Bronchial epithelial cell (primary cell): ENCODE measurements at regions not wholly inside any gene's neighbourhood (a gene's known extent, or its start where the extent isn't known, plus 50 kb on each side); places are given as distances from the start of the nearest gene placed in this dataset.

Source experiments
- DNase-seq: peaks from one replicate; pipeline ENCODE4 v3.0.0-alpha.2; 2010; ENCODE audit warnings: low read depth
- FAIRE-seq: peaks from 2 replicates; lab custom pipeline; 2011; peaks lifted over from hg19 to GRCh38; lab: Jason Lieb, UNC
- H3K27me3 ChIP-seq: 2 replicates; pipeline ENCODE4 v1.5.1; 2011; ENCODE audit warnings: low read length; ENCODE audit not compliant: control insufficient read depth, insufficient read depth
- H3K36me3 ChIP-seq: 2 replicates; pipeline ENCODE4 v1.5.1; 2011; ENCODE audit warnings: low read length; ENCODE audit not compliant: control insufficient read depth, insufficient read depth
- H3K4me3 ChIP-seq: 2 replicates; pipeline ENCODE4 v1.5.1; 2011; ENCODE audit warnings: mild to moderate bottlenecking, low read depth, low read length, control low read depth
- TF ChIP-seq, protein P1 (sequence below): IDR thresholded peaks from 2 replicates; pipeline ENCODE4 v1.5.1; 2011; ENCODE audit warnings: mild to moderate bottlenecking, moderate library complexity, low read length, control low read depth, inconsistent platforms; ENCODE audit not compliant: insufficient read depth, severe bottlenecking

DNA sequence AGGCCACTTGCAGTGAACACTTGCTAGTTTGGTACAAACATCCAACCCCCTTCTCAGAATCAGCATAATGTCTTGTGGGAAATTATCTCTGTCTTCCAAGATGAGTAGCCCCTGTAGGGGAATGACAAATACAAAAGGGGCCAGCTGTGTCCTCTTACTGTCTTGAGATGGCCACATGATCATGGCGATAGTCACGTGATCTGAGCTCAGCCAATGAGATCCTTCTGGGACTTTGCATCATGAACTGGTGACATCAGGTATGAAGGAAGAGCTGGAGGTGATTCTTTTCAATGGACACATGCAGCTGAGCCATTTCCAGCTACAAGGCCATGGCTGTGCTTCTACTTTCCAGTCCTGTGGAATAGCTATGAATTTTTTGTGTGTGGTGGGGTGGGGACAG, 206.3 kb downstream of the IRX1 start:
- no peak for DNase-seq
- Histone ChIP-seq H3K36me3 (no peaks in the 10 kb centered on the region), H3K27me3 (no peaks in the 10 kb centered on the region), H3K4me3 (no peak overlapping the region)
- TF ChIP-seq, protein P1, sequence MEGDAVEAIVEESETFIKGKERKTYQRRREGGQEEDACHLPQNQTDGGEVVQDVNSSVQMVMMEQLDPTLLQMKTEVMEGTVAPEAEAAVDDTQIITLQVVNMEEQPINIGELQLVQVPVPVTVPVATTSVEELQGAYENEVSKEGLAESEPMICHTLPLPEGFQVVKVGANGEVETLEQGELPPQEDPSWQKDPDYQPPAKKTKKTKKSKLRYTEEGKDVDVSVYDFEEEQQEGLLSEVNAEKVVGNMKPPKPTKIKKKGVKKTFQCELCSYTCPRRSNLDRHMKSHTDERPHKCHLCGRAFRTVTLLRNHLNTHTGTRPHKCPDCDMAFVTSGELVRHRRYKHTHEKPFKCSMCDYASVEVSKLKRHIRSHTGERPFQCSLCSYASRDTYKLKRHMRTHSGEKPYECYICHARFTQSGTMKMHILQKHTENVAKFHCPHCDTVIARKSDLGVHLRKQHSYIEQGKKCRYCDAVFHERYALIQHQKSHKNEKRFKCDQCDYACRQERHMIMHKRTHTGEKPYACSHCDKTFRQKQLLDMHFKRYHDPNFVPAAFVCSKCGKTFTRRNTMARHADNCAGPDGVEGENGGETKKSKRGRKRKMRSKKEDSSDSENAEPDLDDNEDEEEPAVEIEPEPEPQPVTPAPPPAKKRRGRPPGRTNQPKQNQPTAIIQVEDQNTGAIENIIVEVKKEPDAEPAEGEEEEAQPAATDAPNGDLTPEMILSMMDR: no peak
- no peak for FAIRE-seq

DNA sequence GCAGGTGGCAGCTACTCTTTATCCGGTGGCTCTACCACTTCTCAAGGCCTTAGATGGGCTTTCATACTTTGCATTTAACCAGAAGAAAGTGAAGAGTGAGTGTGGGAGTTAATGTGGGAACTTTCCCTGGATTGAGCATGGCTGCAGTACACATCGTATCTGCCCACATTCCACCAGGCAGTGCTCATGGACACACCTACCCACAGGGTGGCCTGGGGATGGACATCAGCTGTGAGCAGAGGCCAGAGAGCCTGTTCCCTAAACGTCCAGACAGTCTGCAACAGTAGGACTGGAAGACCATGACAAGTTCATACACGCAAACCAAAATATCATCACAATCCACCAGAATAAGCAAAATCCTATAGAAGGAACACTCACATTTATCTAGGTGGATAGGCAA, 213.8 kb downstream of the IRX1 start:
- Histone ChIP-seq H3K36me3 (no peaks in the 10 kb centered on the region), H3K27me3 (no peaks in the 10 kb centered on the region), H3K4me3 (no peak overlapping the region)
- TF ChIP-seq, protein P1: no peak
- FAIRE-seq (no peak), DNase-seq (peak; percentile 45)

DNA sequence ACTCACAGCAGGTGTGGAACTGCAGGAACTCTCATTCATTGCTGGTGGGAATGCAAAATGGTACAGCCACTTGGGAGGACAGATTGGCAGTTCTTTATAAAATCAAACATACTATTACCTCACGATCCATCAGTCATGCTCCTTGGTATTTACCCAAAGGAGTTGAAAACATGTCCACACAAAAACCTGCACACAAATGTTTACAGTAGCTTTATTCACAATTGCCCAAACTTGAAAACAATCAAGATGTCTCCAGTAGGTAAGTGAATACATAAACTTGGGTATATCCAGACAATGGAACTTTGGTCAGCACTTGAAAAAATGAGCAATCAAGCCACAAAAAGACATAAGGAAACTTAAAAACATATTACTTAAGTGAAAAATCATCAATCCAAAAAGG, 215.5 kb downstream of the IRX1 start:
- TF ChIP-seq, protein P1: no peak
- Histone ChIP-seq H3K36me3 (no peaks in the 10 kb centered on the region), H3K27me3 (no peaks in the 10 kb centered on the region), H3K4me3 (no peak overlapping the region)
- FAIRE-seq (no peak), DNase-seq (peak; percentile 78)

DNA sequence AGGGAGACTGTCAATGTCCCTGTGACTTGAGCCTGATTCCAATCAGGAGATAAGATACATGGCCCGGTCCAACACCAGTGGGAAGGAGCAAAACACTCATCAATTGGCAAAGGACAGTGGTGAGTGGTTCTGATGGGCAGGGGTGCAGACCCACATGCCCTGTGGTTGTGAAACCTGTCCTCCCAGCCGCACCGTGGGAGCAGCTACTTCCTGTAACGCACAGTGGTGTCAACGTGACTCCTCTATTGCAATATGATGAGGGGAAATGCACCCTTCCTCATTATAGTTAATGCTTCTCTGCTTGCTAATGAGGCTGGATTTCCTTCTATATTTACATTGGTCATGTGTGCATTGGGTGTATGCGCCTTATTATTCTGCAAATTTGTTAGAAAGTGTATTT, 223.0 kb downstream of the IRX1 start:
- FAIRE-seq: peak; percentile 68
- Histone ChIP-seq H3K4me3 (no peak overlapping the region), H3K27me3 (no peaks in the 10 kb centered on the region), H3K36me3 (no peaks in the 10 kb centered on the region)
- no peak for DNase-seq
- TF ChIP-seq, protein P1: no peak

DNA sequence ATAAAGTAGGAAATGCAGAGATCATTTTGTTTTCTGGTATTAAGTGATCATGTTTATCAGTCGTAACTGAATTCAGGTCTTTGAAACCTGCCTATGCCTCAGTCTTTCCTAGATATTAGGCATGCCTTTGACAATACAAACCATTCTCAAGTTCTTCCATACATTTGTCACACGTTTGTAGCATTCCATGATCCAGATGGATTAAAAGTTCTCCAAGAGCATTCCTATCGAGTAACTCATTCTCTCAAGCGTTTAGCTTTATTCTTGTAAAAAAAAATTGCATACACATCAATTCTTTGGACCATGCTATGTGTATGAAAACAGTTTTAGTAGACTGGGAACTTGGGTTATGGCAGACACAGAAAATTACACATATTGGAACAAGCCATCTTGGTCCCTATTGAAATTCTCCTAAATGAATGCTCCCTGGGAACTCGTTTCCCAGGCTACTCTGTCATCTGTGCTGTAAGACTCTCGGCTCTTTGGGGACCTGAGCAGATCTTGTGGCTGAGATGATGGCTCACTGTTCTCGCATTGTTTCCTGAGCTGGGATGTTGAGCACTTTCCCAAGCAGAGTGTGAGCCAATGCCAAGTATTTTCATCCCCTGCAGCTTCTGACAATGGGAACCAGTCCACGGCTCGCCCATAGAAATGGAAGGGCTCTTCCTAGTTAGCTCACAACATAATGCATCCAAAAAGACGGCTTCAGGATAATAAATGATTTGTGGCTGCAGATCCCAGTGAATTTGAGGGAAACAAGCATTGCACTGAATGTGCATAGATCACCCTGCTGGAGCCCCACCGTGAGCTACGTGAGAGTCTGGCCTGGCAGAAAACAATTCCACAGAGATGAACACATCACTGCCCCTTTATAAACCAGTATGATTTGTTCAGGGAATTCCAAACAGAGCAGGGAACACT, 230.2 kb downstream of the IRX1 start:
- Histone ChIP-seq H3K27me3 (no peaks in the 10 kb centered on the region), H3K36me3 (no peaks in the 10 kb centered on the region), H3K4me3 (no peak overlapping the region)
- FAIRE-seq (no peak), DNase-seq (no peak)
- TF ChIP-seq, protein P1: no peak

DNA sequence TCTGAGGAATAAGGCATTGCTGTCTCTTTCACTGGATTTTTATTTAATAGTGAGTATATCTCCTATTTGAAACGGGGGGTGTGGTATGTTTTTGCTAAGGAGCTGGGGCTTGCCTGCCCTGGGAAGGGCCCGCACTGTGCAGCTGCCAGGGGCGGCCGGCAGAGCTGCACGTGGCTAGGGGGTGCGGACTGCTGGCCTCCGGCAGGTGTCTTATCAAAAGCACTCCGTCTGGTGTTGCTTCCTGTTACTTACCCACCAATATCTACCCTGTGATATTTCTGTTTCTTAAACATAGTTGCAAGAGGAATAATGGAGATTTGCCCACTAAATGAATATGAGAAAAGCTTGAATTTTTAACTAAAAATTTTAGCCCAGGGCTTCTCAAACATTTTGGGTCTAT, 232.0 kb downstream of the IRX1 start:
- TF ChIP-seq, protein P1: no peak
- Histone ChIP-seq H3K4me3 (no peak overlapping the region), H3K27me3 (no peaks in the 10 kb centered on the region), H3K36me3 (no peaks in the 10 kb centered on the region)
- FAIRE-seq (no peak), DNase-seq (no peak)
